ENCODE measurements at regions not wholly inside any gene's neighbourhood (a gene's known extent, or its start where the extent isn't known, plus 50 kb on each side); places are given as distances from the start of the nearest gene placed in this dataset.

GRCh38 chr14:48983351-48983888, 602.8 kb downstream of the RPS29 start:
- no peak overlapping the region for H3K27ac Mint-ChIP-seq (ENCODE audit: unreplicated experiment)

GRCh38 chr14:48974994-48975393, 611.2 kb downstream of the RPS29 start:
- Mint-ChIP-seq H3K36me3 (ENCODE audit: unreplicated experiment) (no peaks in the 10 kb centered on the region), H3K27ac (ENCODE audit: unreplicated experiment) (no peak overlapping the region), H3K4me3 (ENCODE audit: unreplicated experiment) (no peak overlapping the region), H3K9me3 (ENCODE audit: unreplicated experiment) (no peaks in the 10 kb centered on the region), H3K27me3 (ENCODE audit: unreplicated experiment) (no peaks in the 10 kb centered on the region), H3K4me1 (ENCODE audit: low read depth, unreplicated experiment) (no peaks in the 10 kb centered on the region)
- TF ChIP-seq CTCF (IDR thresholded peaks at IDR 0.05; ENCODE audit: partially characterized antibody, unreplicated experiment), result no peak
- no peak for DNase-seq

More at GRCh38 chr14:48983351-48983888, 602.8 kb downstream of the RPS29 start:
- H3K9me3 Mint-ChIP-seq (ENCODE audit: unreplicated experiment), result no peaks in the 10 kb centered on the region
- H3K36me3 Mint-ChIP-seq (ENCODE audit: unreplicated experiment), result no peaks in the 10 kb centered on the region
- DNase-seq, result no peak
- TF ChIP-seq CTCF (IDR thresholded peaks at IDR 0.05; ENCODE audit: partially characterized antibody, unreplicated experiment), result no peak
- no peaks in the 10 kb centered on the region for H3K27me3 Mint-ChIP-seq (ENCODE audit: unreplicated experiment)
- H3K4me3 Mint-ChIP-seq (ENCODE audit: unreplicated experiment), result no peak overlapping the region
- H3K4me1 Mint-ChIP-seq (ENCODE audit: low read depth, unreplicated experiment), result no peaks in the 10 kb centered on the region

- no peak for DNase-seq
- no peak for TF ChIP-seq CTCF (IDR thresholded peaks at IDR 0.05; ENCODE audit: partially characterized antibody, unreplicated experiment)
- H3K9me3 Mint-ChIP-seq (ENCODE audit: unreplicated experiment), result no peaks in the 10 kb centered on the region
- no peaks in the 10 kb centered on the region for H3K36me3 Mint-ChIP-seq (ENCODE audit: unreplicated experiment)
- no peaks in the 10 kb centered on the region for H3K27me3 Mint-ChIP-seq (ENCODE audit: unreplicated experiment)
- no peak overlapping the region for H3K4me3 Mint-ChIP-seq (ENCODE audit: unreplicated experiment)
- H3K27ac Mint-ChIP-seq (ENCODE audit: unreplicated experiment), result no peak overlapping the region
- H3K4me1 Mint-ChIP-seq (ENCODE audit: low read depth, unreplicated experiment), result no peaks in the 10 kb centered on the region
Observed at GRCh38 chr14:48973151-48973550, 613.0 kb downstream of the RPS29 start.

GRCh38 chr14:48970943-48971342, 615.2 kb downstream of the RPS29 start:
- H3K27me3 Mint-ChIP-seq (ENCODE audit: unreplicated experiment), result no peaks in the 10 kb centered on the region
- no peaks in the 10 kb centered on the region for H3K4me1 Mint-ChIP-seq (ENCODE audit: low read depth, unreplicated experiment)
- no peaks in the 10 kb centered on the region for H3K36me3 Mint-ChIP-seq (ENCODE audit: unreplicated experiment)
- TF ChIP-seq CTCF (IDR thresholded peaks at IDR 0.05; ENCODE audit: partially characterized antibody, unreplicated experiment), result no peak
- no peak for DNase-seq
- no peak overlapping the region for H3K27ac Mint-ChIP-seq (ENCODE audit: unreplicated experiment)
- H3K9me3 Mint-ChIP-seq (ENCODE audit: unreplicated experiment), result no peaks in the 10 kb centered on the region
- H3K4me3 Mint-ChIP-seq (ENCODE audit: unreplicated experiment), result no peak overlapping the region

- Mint-ChIP-seq H3K9me3 (ENCODE audit: unreplicated experiment) (no peaks in the 10 kb centered on the region), H3K27me3 (ENCODE audit: unreplicated experiment) (no peaks in the 10 kb centered on the region)
Observed at GRCh38 chr14:48967419-48967818, 618.8 kb downstream of the RPS29 start.

More at GRCh38 chr14:48967419-48967818, 618.8 kb downstream of the RPS29 start:
- Mint-ChIP-seq H3K4me3 (ENCODE audit: unreplicated experiment) (no peak overlapping the region), H3K36me3 (ENCODE audit: unreplicated experiment) (no peaks in the 10 kb centered on the region), H3K4me1 (ENCODE audit: low read depth, unreplicated experiment) (no peaks in the 10 kb centered on the region), H3K27ac (ENCODE audit: unreplicated experiment) (no peak overlapping the region)
- no peak for TF ChIP-seq CTCF (IDR thresholded peaks at IDR 0.05; ENCODE audit: partially characterized antibody, unreplicated experiment)
- no peak for DNase-seq

Data from glutamatergic neuron (in vitro differentiated cells).